PC-9 (cell line): ENCODE measurements at regions not wholly inside any gene's neighbourhood (a gene's known extent, or its start where the extent isn't known, plus 50 kb on each side); places are given as distances from the start of the nearest gene placed in this dataset.

Source experiments
- BruUV-seq: library from RNA; stranded (reverse); fragments of 400-500 nt; replicated peaks from 2 replicates; lab custom pipeline; 2021; lab: Mats Ljungman, UMichigan
- CTCF ChIA-PET: fragments of 300-600 bp; sonication (Branson Sonifier 250); formaldehyde crosslinking; loops from one replicate; lab custom pipeline; 2022; ENCODE audit warnings: antibody characterized with exemption; lab: Charles Lee
- POLR2A ChIA-PET: fragments of 300-600 bp; sonication (Branson Sonifier 250); formaldehyde crosslinking; loops from one replicate; lab custom pipeline; 2022; ENCODE audit warnings: antibody characterized with exemption; ENCODE audit not compliant: unreplicated experiment; lab: Charles Lee
- DNase-seq, 2 experiments: peaks; one replicate each; pipeline versions ENCODE4 v3.0.0 to v3.0.0-alpha.2; 2015 to 2022; ENCODE audit warnings: mixed read lengths in 1 of 2
- H2AFZ ChIP-seq: fragments of 200-600 bp; sonication (generic); 2 replicates; pipeline ENCODE4 v1.8.1; 2017; ENCODE audit warnings: antibody characterized with exemption
- H3F3A ChIP-seq: fragments of 200-600 bp; sonication (generic); 2 replicates; pipeline ENCODE4 v1.8.1; 2017; ENCODE audit warnings: antibody characterized with exemption, mild to moderate bottlenecking, low read depth; ENCODE audit not compliant: insufficient read depth
- H3K27ac ChIP-seq: fragments of 200-600 bp; sonication (generic); 2 replicates; pipeline ENCODE4 v1.6.1; 2016; ENCODE audit warnings: mixed run types
- H3K27me3 ChIP-seq: fragments of 200-600 bp; sonication (generic); 2 replicates; pipeline ENCODE4 v1.6.1; 2016; ENCODE audit warnings: low read depth, mixed run types; ENCODE audit not compliant: insufficient read depth
- H3K36me3 ChIP-seq: fragments of 200-600 bp; sonication (generic); 2 replicates; pipeline ENCODE4 v1.6.1; 2016; ENCODE audit warnings: low read depth, mixed run types
- H3K4me1 ChIP-seq: fragments of 200-600 bp; sonication (generic); replicated peaks from 2 replicates; pipeline ENCODE4 v1.6.1; 2016; ENCODE audit warnings: mixed run types; ENCODE audit not compliant: insufficient read depth
- H3K4me2 ChIP-seq: fragments of 200-600 bp; sonication (generic); 2 replicates; pipeline ENCODE4 v1.6.1; 2017; ENCODE audit warnings: mixed run types
- H3K4me3 ChIP-seq: fragments of 200-600 bp; sonication (generic); 2 replicates; pipeline ENCODE4 v1.6.1; 2016; ENCODE audit warnings: mixed run types
- H3K79me2 ChIP-seq: fragments of 200-600 bp; sonication (generic); 2 replicates; pipeline ENCODE4 v1.6.1; 2017; ENCODE audit warnings: low read depth, mixed run types
- H3K9me2 ChIP-seq: fragments of 200-600 bp; sonication (generic); 2 replicates; pipeline ENCODE4 v1.8.1; 2017; ENCODE audit warnings: mild to moderate bottlenecking; ENCODE audit not compliant: insufficient read depth
- H3K9me3 ChIP-seq: fragments of 200-600 bp; sonication (generic); 2 replicates; pipeline ENCODE4 v1.8.1; 2016; ENCODE audit warnings: low read depth; ENCODE audit not compliant: insufficient read depth
- H4K20me1 ChIP-seq: fragments of 200-600 bp; sonication (generic); 2 replicates; pipeline ENCODE4 v1.8.1; 2017; ENCODE audit not compliant: insufficient read depth
- EZH2 ChIP-seq: fragments of 200-600 bp; sonication (generic); IDR thresholded peaks from 2 replicates; pipeline ENCODE4 v1.8.0; 2017; ENCODE audit warnings: antibody characterized with exemption, low read depth
- intact Hi-C: fragments of 100-400 bp; cut with micrococcal nuclease; formaldehyde crosslinking; loops from one replicate; pipeline ENCODE4 v1.10.0; 2022; ENCODE audit not compliant: unreplicated experiment
- TF ChIP-seq, protein P1 (sequence below): fragments of 200-600 bp; sonication (generic); conservative IDR thresholded peaks from 2 replicates; pipeline ENCODE4 v1.6.1; 2017; ENCODE audit warnings: mixed run types, antibody characterized with exemption, mild to moderate bottlenecking, moderate library complexity

- no peak overlapping the region for H3K4me3 ChIP-seq
- H4K20me1 ChIP-seq: no peaks in the 10 kb centered on the region
- CTCF ChIA-PET: no interaction called here
- H2AFZ ChIP-seq: no peak overlapping the region
- H3K4me2 ChIP-seq: no peak overlapping the region
- H3K36me3 ChIP-seq: no peaks in the 10 kb centered on the region
- BruUV-seq: no TSS peak
- intact Hi-C loops: no loop called here
- no peak for DNase-seq
- H3F3A ChIP-seq: no peaks in the 10 kb centered on the region
- H3K4me1 ChIP-seq: no peaks in the 10 kb centered on the region
- H3K79me2 ChIP-seq: no peaks in the 10 kb centered on the region
- no peaks in the 10 kb centered on the region for H3K9me3 ChIP-seq
- POLR2A ChIA-PET: no interaction called here
- no peaks in the 10 kb centered on the region for H3K9me2 ChIP-seq
- TF ChIP-seq, protein P1, sequence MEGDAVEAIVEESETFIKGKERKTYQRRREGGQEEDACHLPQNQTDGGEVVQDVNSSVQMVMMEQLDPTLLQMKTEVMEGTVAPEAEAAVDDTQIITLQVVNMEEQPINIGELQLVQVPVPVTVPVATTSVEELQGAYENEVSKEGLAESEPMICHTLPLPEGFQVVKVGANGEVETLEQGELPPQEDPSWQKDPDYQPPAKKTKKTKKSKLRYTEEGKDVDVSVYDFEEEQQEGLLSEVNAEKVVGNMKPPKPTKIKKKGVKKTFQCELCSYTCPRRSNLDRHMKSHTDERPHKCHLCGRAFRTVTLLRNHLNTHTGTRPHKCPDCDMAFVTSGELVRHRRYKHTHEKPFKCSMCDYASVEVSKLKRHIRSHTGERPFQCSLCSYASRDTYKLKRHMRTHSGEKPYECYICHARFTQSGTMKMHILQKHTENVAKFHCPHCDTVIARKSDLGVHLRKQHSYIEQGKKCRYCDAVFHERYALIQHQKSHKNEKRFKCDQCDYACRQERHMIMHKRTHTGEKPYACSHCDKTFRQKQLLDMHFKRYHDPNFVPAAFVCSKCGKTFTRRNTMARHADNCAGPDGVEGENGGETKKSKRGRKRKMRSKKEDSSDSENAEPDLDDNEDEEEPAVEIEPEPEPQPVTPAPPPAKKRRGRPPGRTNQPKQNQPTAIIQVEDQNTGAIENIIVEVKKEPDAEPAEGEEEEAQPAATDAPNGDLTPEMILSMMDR: no peak
- no peak for TF ChIP-seq EZH2
- no peaks in the 10 kb centered on the region for H3K27me3 ChIP-seq
- H3K27ac ChIP-seq: no peak overlapping the region
These were observed 419.6 kb upstream of the TGFBR2 start for GRCh38 chr3:30186741-30187219.

DNA sequence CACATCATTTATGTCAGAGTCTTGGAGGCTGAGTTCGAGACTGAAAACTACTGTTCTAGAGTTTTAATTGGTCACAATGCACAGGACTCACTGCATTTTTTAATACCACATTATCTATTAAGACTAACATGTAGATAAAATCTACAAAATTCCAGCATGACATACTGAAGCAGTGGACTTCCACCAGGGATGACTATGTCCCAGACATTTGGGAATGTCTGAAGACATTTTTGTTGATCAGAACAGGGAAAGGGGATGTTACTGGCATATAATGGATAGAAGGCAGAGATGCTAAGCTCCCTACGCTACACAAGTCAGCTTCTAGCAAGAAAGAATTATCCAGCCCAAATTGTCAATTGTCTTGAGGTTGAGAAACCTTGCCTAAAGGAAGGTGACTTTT lies 419.0 kb upstream of the TGFBR2 start:
- H3K79me2 ChIP-seq: no peaks in the 10 kb centered on the region
- no peak for DNase-seq
- no TSS peak for BruUV-seq
- ChIA-PET CTCF (no interaction called here), POLR2A (no interaction called here)
- no peak overlapping the region for H3K4me2 ChIP-seq
- H3K36me3 ChIP-seq: no peaks in the 10 kb centered on the region
- H3F3A ChIP-seq: no peaks in the 10 kb centered on the region
- H2AFZ ChIP-seq: no peak overlapping the region
- H3K4me1 ChIP-seq: no peaks in the 10 kb centered on the region
- no peak overlapping the region for H3K27ac ChIP-seq
- no peaks in the 10 kb centered on the region for H3K9me2 ChIP-seq
- intact Hi-C loops: no loop called here
- no peak overlapping the region for H3K4me3 ChIP-seq
- H3K9me3 ChIP-seq: no peaks in the 10 kb centered on the region
- TF ChIP-seq EZH2: no peak
- TF ChIP-seq, protein P1: no peak
- H4K20me1 ChIP-seq: no peaks in the 10 kb centered on the region
- no peaks in the 10 kb centered on the region for H3K27me3 ChIP-seq

DNA sequence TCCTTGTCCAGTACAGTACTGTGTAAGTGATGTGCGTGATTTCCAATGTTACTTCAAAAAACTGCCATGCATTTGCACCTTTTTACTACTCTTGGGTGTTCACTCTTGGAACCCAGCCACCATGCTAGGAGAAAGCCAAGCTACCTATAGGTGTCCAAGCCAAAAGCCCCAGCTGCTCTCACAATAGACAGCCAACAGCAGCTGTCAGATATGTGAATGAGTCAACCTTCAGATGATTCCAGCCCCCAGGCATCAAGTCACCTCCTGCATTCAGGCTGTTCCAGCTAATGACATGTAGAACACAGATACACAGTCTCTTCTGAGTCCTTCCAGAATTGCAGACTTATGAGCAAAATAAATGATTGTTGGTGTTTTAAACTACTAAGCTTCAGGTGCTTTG lies 417.7 kb upstream of the TGFBR2 start:
- TF ChIP-seq, protein P1: no peak
- TF ChIP-seq EZH2: no peak
- Histone ChIP-seq H3K27me3 (no peaks in the 10 kb centered on the region), H3K4me1 (no peaks in the 10 kb centered on the region), H3K27ac (no peak overlapping the region), H2AFZ (no peak overlapping the region), H3K9me2 (no peaks in the 10 kb centered on the region), H4K20me1 (no peaks in the 10 kb centered on the region), H3K4me3 (no peak overlapping the region), H3K4me2 (no peak overlapping the region), H3F3A (no peaks in the 10 kb centered on the region), H3K79me2 (no peaks in the 10 kb centered on the region), H3K9me3 (no peaks in the 10 kb centered on the region), H3K36me3 (no peaks in the 10 kb centered on the region)
- BruUV-seq: no TSS peak
- POLR2A ChIA-PET: no interaction called here
- peak; percentile 40 to 43 for DNase-seq
- intact Hi-C loops: no loop called here
- CTCF ChIA-PET: interaction anchor here (0.9 kb wide), 1 partner anchor 146 kb away, joined by 4 read pairs; no protein-coding TSS in a partner anchor
